HepG2 (cell line): ENCODE measurements at regions not wholly inside any gene's neighbourhood (a gene's known extent, or its start where the extent isn't known, plus 50 kb on each side); places are given as distances from the start of the nearest gene placed in this dataset.

Experiments used
- ATAC-seq: fragments of 200-7000 bp; cut with Tn5 transposase; 3 replicates; pipeline ENCODE4 v1.9.1; 2020; ENCODE audit warnings: mild to moderate bottlenecking, moderate library complexity
- BruUV-seq: library from RNA; stranded (reverse); fragments of 400-500 nt; replicated peaks from 2 replicates; lab custom pipeline; 2021; lab: Mats Ljungman, UMichigan
- CTCF ChIA-PET: fragments of 300-600 bp; formaldehyde crosslinking; extraction: SDS; loops from one replicate; lab custom pipeline; 2021; ENCODE audit warnings: low total read pairs, inconsistent platforms, low intra/inter-chr PET ratio; lab: Yijun Ruan, JAX
- POLR2A ChIA-PET: fragments of 350-600 bp; sonication (Branson Sonifier 250); formaldehyde crosslinking; loops from one replicate; lab custom pipeline; 2020; ENCODE audit warnings: antibody characterized with exemption, inconsistent platforms; lab: Yijun Ruan, JAX
- DNase-seq: peaks from one replicate; pipeline ENCODE4 v3.0.0-alpha.2; 2015; ENCODE audit warnings: low spot score
- FAIRE-seq: peaks from 3 replicates; lab custom pipeline; 2011; peaks lifted over from hg19 to GRCh38; lab: Jason Lieb, UNC
- H2AFZ ChIP-seq: one replicate; pipeline ENCODE4 v1.6.1; 2011; ENCODE audit warnings: low read length, inconsistent platforms
- H3K27ac ChIP-seq: fragments of 300-600 bp; 3 replicates; pipeline ENCODE4 v1.8.0; 2011; ENCODE audit warnings: mixed run types, mild to moderate bottlenecking, mixed read lengths, low read length, inconsistent platforms; ENCODE audit not compliant: insufficient read depth; ENCODE audit errors: extremely low read length
- H3K27me3 ChIP-seq, 2 experiments: fragments of 200-600 bp in 1 of 2; 2 replicates in 1 of 2; 3 replicates in 1 of 2; pipeline versions ENCODE4 v1.6.0 to v1.8.0; 2011; ENCODE audit warnings: low read length in 2 of 2, mild to moderate bottlenecking in 2 of 2, moderate library complexity in 2 of 2, inconsistent platforms in 1 of 2; ENCODE audit not compliant: insufficient read depth in 2 of 2, control insufficient read depth in 1 of 2
- H3K36me3 ChIP-seq, 2 experiments: fragments of 200-600 bp in 1 of 2; replicated peaks in 1 of 2; 2 replicates in 1 of 2; 3 replicates in 1 of 2; pipeline versions ENCODE4 v1.5.1 to v1.8.0; 2011; ENCODE audit warnings: low read length in 2 of 2, inconsistent platforms in 1 of 2; ENCODE audit not compliant: insufficient read depth in 2 of 2, control insufficient read depth in 1 of 2
- H3K4me1 ChIP-seq: 2 replicates; pipeline ENCODE4 v1.5.1; 2012; ENCODE audit warnings: low read length, inconsistent platforms; ENCODE audit not compliant: insufficient read depth
- H3K4me2 ChIP-seq: 2 replicates; pipeline ENCODE4 v1.6.0; 2011; ENCODE audit warnings: low read depth, low read length, inconsistent platforms
- H3K4me3 ChIP-seq, 3 experiments: fragments of 200-600 bp in 1 of 3; sonication (generic), shearing (Covaris generic) in 1 of 3; replicated peaks in 1 of 3; 2 replicates each; pipeline ENCODE4 v1.5.1; 2011 to 2016; ENCODE audit warnings: low read length in 3 of 3, inconsistent platforms in 2 of 3, low read depth in 2 of 3, mild to moderate bottlenecking in 2 of 3, control low read depth in 1 of 3, mixed read lengths in 1 of 3; ENCODE audit not compliant: insufficient read depth in 1 of 3
- H3K79me2 ChIP-seq: one replicate; pipeline ENCODE4 v1.6.1; 2011; ENCODE audit warnings: low read length, inconsistent platforms; ENCODE audit not compliant: insufficient read depth
- H3K9ac ChIP-seq: 2 replicates; pipeline ENCODE4 v1.6.0; 2011; ENCODE audit warnings: mild to moderate bottlenecking, low read depth, low read length, inconsistent platforms; ENCODE audit not compliant: insufficient read depth
- H3K9me3 ChIP-seq: 2 replicates; pipeline ENCODE4 v1.5.1; 2012; ENCODE audit warnings: mild to moderate bottlenecking, low read length
- H4K20me1 ChIP-seq: 2 replicates; pipeline ENCODE4 v1.6.0; 2011; ENCODE audit warnings: inconsistent platforms, mild to moderate bottlenecking, low read length, moderate library complexity; ENCODE audit not compliant: insufficient read depth
- CBX2 ChIP-seq, 2 experiments: fragments of 200-600 bp in 1 of 2; sonication (generic); formaldehyde crosslinking in 1 of 2; IDR thresholded peaks; 2 replicates each; pipeline versions ENCODE4 v1.7.0 to v1.8.1; 2018 to 2022; ENCODE audit warnings: low read depth in 2 of 2, low read length in 1 of 2, mild to moderate bottlenecking in 1 of 2, missing genetic modification reagents in 1 of 2
- CBX5 ChIP-seq: sonication (generic); formaldehyde crosslinking; IDR thresholded peaks from 2 replicates; pipeline ENCODE4 v1.4.0; 2020; ENCODE audit warnings: missing genetic modification reagents, borderline replicate concordance
- CENPX ChIP-seq: sonication (generic); formaldehyde crosslinking; IDR thresholded peaks from 2 replicates; pipeline ENCODE4 v1.9.0; 2021; ENCODE audit warnings: mild to moderate bottlenecking, missing genetic modification reagents, moderate library complexity
- CREB1 ChIP-seq, 2 experiments: fragments of 450-650 bp in 1 of 2; IDR thresholded peaks; 2 replicates each; pipeline ENCODE4 v1.6.1; 2016 to 2017; ENCODE audit warnings: control low read depth in 1 of 2, mild to moderate bottlenecking in 1 of 2, missing compliant biosample characterization in 1 of 2, missing genetic modification characterization in 1 of 2
- DMTF1 ChIP-seq: sonication (generic); formaldehyde crosslinking; IDR thresholded peaks from 2 replicates; pipeline ENCODE4 v1.4.0; 2020; ENCODE audit warnings: mild to moderate bottlenecking, missing genetic modification reagents
- EHMT2 ChIP-seq: fragments of 200-600 bp; sonication (generic); IDR thresholded peaks from 2 replicates; pipeline ENCODE4 v1.7.0; 2017; ENCODE audit warnings: antibody characterized with exemption, low read depth, low read length, borderline replicate concordance
- FLYWCH1 ChIP-seq: sonication (generic); formaldehyde crosslinking; IDR thresholded peaks from 2 replicates; pipeline ENCODE4 v1.8.1; 2023; ENCODE audit warnings: mild to moderate bottlenecking, missing genetic modification reagents
- HNRNPK ChIP-seq: fragments of 200-400 bp; formaldehyde crosslinking; IDR thresholded peaks from 2 replicates; pipeline ENCODE4 v1.6.1; 2018; ENCODE audit warnings: low read length, low read depth, moderate library complexity, mild to moderate bottlenecking; ENCODE audit not compliant: poor library complexity, severe bottlenecking
- JUN ChIP-seq: sonication (generic); formaldehyde crosslinking; IDR thresholded peaks from 2 replicates; pipeline ENCODE4 v1.4.0; 2020; ENCODE audit warnings: mild to moderate bottlenecking, missing genetic modification reagents
- MBD4 ChIP-seq: IDR thresholded peaks from 2 replicates; pipeline ENCODE4 v1.6.1; 2012; ENCODE audit warnings: low read length, inconsistent platforms, borderline replicate concordance
- NCOA5 ChIP-seq: sonication (generic); formaldehyde crosslinking; IDR thresholded peaks from 2 replicates; pipeline ENCODE4 v1.4.0; 2020; ENCODE audit warnings: missing genetic modification reagents
- NFE2L1 ChIP-seq: sonication (generic); formaldehyde crosslinking; IDR thresholded peaks from 2 replicates; pipeline ENCODE4 v1.4.0; 2020; ENCODE audit warnings: missing genetic modification reagents, mild to moderate bottlenecking, borderline replicate concordance
- PLRG1 ChIP-seq: fragments of 450-650 bp; conservative IDR thresholded peaks from 2 replicates; pipeline ENCODE4 v1.6.1; 2016
- SP140L ChIP-seq: sonication (generic); formaldehyde crosslinking; IDR thresholded peaks from 2 replicates; pipeline ENCODE4 v1.4.0; 2020; ENCODE audit warnings: missing genetic modification reagents, borderline replicate concordance
- ZBTB44 ChIP-seq: sonication (generic); formaldehyde crosslinking; IDR thresholded peaks from 2 replicates; pipeline ENCODE4 v1.4.0; 2020; ENCODE audit warnings: missing genetic modification reagents
- ZFP36L1 ChIP-seq: sonication (generic); formaldehyde crosslinking; IDR thresholded peaks from 2 replicates; pipeline ENCODE4 v1.8.0; 2022; ENCODE audit warnings: mild to moderate bottlenecking, missing genetic modification reagents, moderate library complexity
- ZKSCAN8 ChIP-seq: IDR thresholded peaks from 2 replicates; pipeline ENCODE4 v1.6.1; 2016; ENCODE audit warnings: borderline replicate concordance, missing genetic modification reagents, missing compliant biosample characterization
- ZNF18 ChIP-seq: sonication (generic); formaldehyde crosslinking; IDR thresholded peaks from 2 replicates; pipeline ENCODE4 v1.8.0; 2022; ENCODE audit warnings: mild to moderate bottlenecking, missing genetic modification reagents; ENCODE audit not compliant: insufficient replicate concordance
- ZNF580 ChIP-seq: IDR thresholded peaks from 2 replicates; pipeline ENCODE4 v1.6.1; 2016; ENCODE audit warnings: low read depth, borderline replicate concordance
- ZNF891 ChIP-seq: sonication (generic); formaldehyde crosslinking; IDR thresholded peaks from 2 replicates; pipeline ENCODE4 v1.5.0; 2020; ENCODE audit warnings: mild to moderate bottlenecking, missing genetic modification reagents
- WGBS: methylation state at CpG from one replicate; pipeline ENCODE4 v1.1.6; 2017; ENCODE audit warnings: low lambda C conversion rate; 5-methylcytosine and 5-hydroxymethylcytosine counted together
- in situ Hi-C: cut with HindIII; loops from 2 replicates; pipeline ENCODE4 v1.10.0; 2017; ENCODE audit warnings: low pct_unique_long_range_greater_than_20kb; ENCODE audit not compliant: extremely low pct_ligation_motif_present
- intact Hi-C: fragments of 100-400 bp; cut with micrococcal nuclease; formaldehyde crosslinking; loops from one replicate; pipeline ENCODE4 v1.10.0; 2022; ENCODE audit not compliant: unreplicated experiment

- DNase-seq (no peak), FAIRE-seq (no peak), ATAC-seq (no peak)
- Histone ChIP-seq H3K27ac (no peak overlapping the region), H3K4me2 (no peak overlapping the region), H3K27me3 (no peaks in the 10 kb centered on the region; a peak in 1 of 5 replicates), H4K20me1 (no peaks in the 10 kb centered on the region), H3K9me3 (no peaks in the 10 kb centered on the region), H3K79me2 (no peaks in the 10 kb centered on the region), H3K4me1 (no peaks in the 10 kb centered on the region), H2AFZ (no peak overlapping the region), H3K9ac (no peak overlapping the region), H3K4me3 (no peak overlapping the region), H3K36me3 (no peaks in the 10 kb centered on the region)
- TF ChIP-seq DMTF1 (CRISPR knock-in tag) (no peak), ZBTB44 (CRISPR knock-in tag) (no peak), CENPX (CRISPR knock-in tag) (no peak), NCOA5 (CRISPR knock-in tag) (no peak), CREB1 (IDR thresholded peaks at IDR 0.05) (no peak), CREB1 (CRISPR knock-in tag; IDR thresholded peaks at IDR 0.05) (no peak), FLYWCH1 (CRISPR knock-in tag) (no peak), MBD4 (no peak), HNRNPK (no peak), ZNF18 (CRISPR knock-in tag) (no peak), CBX5 (CRISPR knock-in tag) (no peak), EHMT2 (no peak), ZFP36L1 (no peak), NFE2L1 (no peak), ZNF580 (CRISPR knock-in tag) (no peak), ZNF891 (CRISPR knock-in tag) (no peak), ZKSCAN8 (CRISPR knock-in tag) (no peak), PLRG1 (no peak), SP140L (CRISPR knock-in tag) (no peak), JUN (no peak), CBX2 (IDR thresholded peaks at IDR 0.05; ENCODE audit: low read depth, low read length) (no peak), CBX2 (CRISPR knock-in tag; IDR thresholded peaks at IDR 0.05; ENCODE audit: low read depth) (no peak)
- intact Hi-C loops (no loop called here), in situ Hi-C loops (no loop called here)
- 3% methylated on average over 6 of the region's 6 CpGs for WGBS
- CTCF ChIA-PET: no interaction called here
- POLR2A ChIA-PET: no interaction called here
- BruUV-seq: no TSS peak
These were observed 286.9 kb upstream of the DNAJC19 start for GRCh38 chr3:181276358-181276896.
